ENCODE measurements at regions not wholly inside any gene's neighbourhood (a gene's known extent, or its start where the extent isn't known, plus 50 kb on each side); places are given as distances from the start of the nearest gene placed in this dataset.

DNA sequence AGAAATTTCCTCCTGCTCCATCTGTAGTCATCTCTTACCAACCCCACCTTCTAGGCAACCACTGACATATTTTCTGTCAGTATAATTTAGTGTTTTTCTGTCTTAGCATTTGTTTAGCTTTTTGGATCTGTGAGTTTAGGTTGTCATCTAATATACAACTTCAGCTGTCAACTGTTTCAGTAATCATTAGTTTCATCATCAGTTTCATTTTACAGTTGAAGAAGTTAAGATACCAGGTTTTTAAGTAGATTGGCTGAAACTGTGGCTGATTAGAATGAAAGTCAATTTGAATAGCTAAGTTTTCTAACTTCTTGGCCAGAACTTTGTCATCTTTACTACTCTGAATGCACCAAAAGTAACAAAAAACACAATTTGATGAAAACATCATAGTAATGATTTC is 1957.3 kb downstream of the NCAM2 start:
- Histone ChIP-seq H3K9ac (replicated peaks in 1 of 4; ENCODE audit: extremely low read depth in 1 of 4, low read depth in 3 of 4, low read length in 3 of 4) (no peak overlapping the region), H3K56ac (replicated peaks; ENCODE audit: insufficient read length, low read depth, low read length) (no peak overlapping the region), H3K14ac (ENCODE audit: insufficient read length) (no peak overlapping the region), H3K9me3 (ENCODE audit: insufficient read depth in 2 of 2, low read depth in 1 of 2, low read length in 1 of 2) (no peaks in the 10 kb centered on the region), H3K18ac (ENCODE audit: extremely low read depth, low read length) (no peak overlapping the region), H2BK12ac (ENCODE audit: low read depth, low read length) (no peak overlapping the region), H4K20me1 (replicated peaks in 1 of 2; ENCODE audit: control insufficient read depth in 1 of 2, insufficient read depth in 2 of 2, low read length in 2 of 2) (no peaks in the 10 kb centered on the region), H3K4ac (replicated peaks; ENCODE audit: insufficient read length, low read depth, low read length) (no peak overlapping the region), H3K36me3 (ENCODE audit: control insufficient read depth in 2 of 4, insufficient read depth in 4 of 4, low read length in 3 of 4) (no peaks in the 10 kb centered on the region), H3K23me2 (ENCODE audit: low read depth, low read length) (no peaks in the 10 kb centered on the region), H2BK15ac (ENCODE audit: low read length) (no peak overlapping the region), H2BK120ac (replicated peaks; ENCODE audit: low read depth, low read length) (no peak overlapping the region), H3K27ac (ENCODE audit: low read depth, low read length) (no peak overlapping the region), H3K4me1 (replicated peaks in 1 of 4; ENCODE audit: control insufficient read depth in 3 of 4, insufficient read depth in 4 of 4, low read length in 3 of 4) (no peaks in the 10 kb centered on the region), H4K8ac (ENCODE audit: extremely low read depth, insufficient read depth, low read length) (no peak overlapping the region), H2BK5ac (ENCODE audit: low read depth, low read length) (no peak overlapping the region), H3K4me3 (ENCODE audit: extremely low read depth in 1 of 4, insufficient read depth in 2 of 4, low read depth in 3 of 4, low read length in 4 of 4) (no peak overlapping the region), H3K79me1 (ENCODE audit: low read depth, low read length) (no peaks in the 10 kb centered on the region), H2AFZ (ENCODE audit: low read length) (no peak overlapping the region), H3K23ac (ENCODE audit: insufficient read length) (no peak overlapping the region), H3K27me3 (replicated peaks in 1 of 4; ENCODE audit: control insufficient read depth in 3 of 4, extremely low read depth in 1 of 4, insufficient read depth in 3 of 4, low read length in 3 of 4) (no peaks in the 10 kb centered on the region), H4K91ac (replicated peaks; ENCODE audit: insufficient read length, low read length) (no peak overlapping the region), H2AK5ac (ENCODE audit: low read depth, low read length) (no peak overlapping the region), H3K4me2 (ENCODE audit: insufficient read depth in 1 of 2, low read depth in 2 of 2, low read length in 2 of 2) (no peak overlapping the region), H3K79me2 (ENCODE audit: control insufficient read depth in 1 of 2, insufficient read depth in 2 of 2, low read length in 2 of 2) (no peaks in the 10 kb centered on the region), H4K5ac (ENCODE audit: insufficient read length, low read depth, low read length) (no peak overlapping the region), H2BK20ac (ENCODE audit: low read length) (no peak overlapping the region)
- TF ChIP-seq SP4 (IDR thresholded peaks at IDR 0.05; ENCODE audit: low read length) (no peak), ATF2 (IDR thresholded peaks at IDR 0.05; ENCODE audit: low read length) (no peak), SIN3A (conservative IDR thresholded peaks at IDR 0.05 in 1 of 2, IDR thresholded peaks at IDR 0.05 in 1 of 2; ENCODE audit: low read depth in 1 of 2, low read length in 2 of 2) (no peak), SAP30 (IDR thresholded peaks at IDR 0.05; ENCODE audit: insufficient read depth, insufficient replicate concordance, low read length) (no peak), RXRA (IDR thresholded peaks at IDR 0.05; ENCODE audit: insufficient read depth, low read depth, low read length) (no peak), CREB1 (IDR thresholded peaks at IDR 0.05) (no peak), BCL11A (IDR thresholded peaks at IDR 0.05; ENCODE audit: low read depth in 2 of 2, low read length in 2 of 2) (no peak), BACH1 (IDR thresholded peaks at IDR 0.05; ENCODE audit: low read length) (no peak), SRF (IDR thresholded peaks at IDR 0.05; ENCODE audit: low read depth, low read length) (no peak), EP300 (IDR thresholded peaks at IDR 0.05; ENCODE audit: borderline replicate concordance in 1 of 2, low read depth in 2 of 2, low read length in 2 of 2) (no peak), CHD2 (IDR thresholded peaks at IDR 0.05; ENCODE audit: low read length) (no peak), FOSL1 (IDR thresholded peaks at IDR 0.05; ENCODE audit: insufficient read depth, low read depth, low read length) (no peak), JUND (IDR thresholded peaks at IDR 0.05; ENCODE audit: low read length) (no peak), NRF1 (IDR thresholded peaks at IDR 0.05; ENCODE audit: low read depth, low read length) (no peak), CHD1 (IDR thresholded peaks at IDR 0.05; ENCODE audit: low read depth, low read length) (no peak)
- FAIRE-seq: no peak
- no peak for DNase-seq (ENCODE audit: low read depth in 1 of 2, low spot score in 2 of 2)
- ChIA-PET POLR2A (ENCODE audit: partially characterized antibody) (no interaction called here), CTCF (ENCODE audit: partially characterized antibody) (no interaction called here)

All from H1 (cell line).